HepG2 (cell line): ENCODE measurements at regions not wholly inside any gene's neighbourhood (a gene's known extent, or its start where the extent isn't known, plus 50 kb on each side); places are given as distances from the start of the nearest gene placed in this dataset.

Experiments used
- CBX2 ChIP-seq, 2 experiments: fragments of 200-600 bp in 1 of 2; sonication (generic); formaldehyde crosslinking in 1 of 2; IDR thresholded peaks; 2 replicates each; pipeline versions ENCODE4 v1.7.0 to v1.8.1; 2018 to 2022; ENCODE audit warnings: low read depth in 2 of 2, low read length in 1 of 2, mild to moderate bottlenecking in 1 of 2, missing genetic modification reagents in 1 of 2
- EHMT2 ChIP-seq: fragments of 200-600 bp; sonication (generic); IDR thresholded peaks from 2 replicates; pipeline ENCODE4 v1.7.0; 2017; ENCODE audit warnings: antibody characterized with exemption, low read depth, low read length, borderline replicate concordance
- FOXK1 ChIP-seq: sonication (generic); formaldehyde crosslinking; IDR thresholded peaks from 2 replicates; pipeline ENCODE4 v1.4.0; 2020; ENCODE audit warnings: low read depth, missing genetic modification reagents, borderline replicate concordance
- MXD3 ChIP-seq: IDR thresholded peaks from 2 replicates; pipeline ENCODE4 v1.6.1; 2016; ENCODE audit warnings: mild to moderate bottlenecking, missing biosample characterization, missing genetic modification reagents
- NR1H2 ChIP-seq: sonication (generic); formaldehyde crosslinking; IDR thresholded peaks from 2 replicates; pipeline ENCODE4 v1.8.1; 2022; ENCODE audit warnings: low read depth, missing genetic modification reagents, borderline replicate concordance
- NR2F2 ChIP-seq: IDR thresholded peaks from 2 replicates; pipeline ENCODE4 v1.6.1; 2012; ENCODE audit warnings: low read depth, inconsistent platforms, borderline replicate concordance
- POLR2A ChIP-seq, 2 experiments: IDR thresholded peaks; 2 replicates each; pipeline ENCODE4 v1.6.1; 2011; ENCODE audit warnings: low read depth in 2 of 2, low read length in 2 of 2, mild to moderate bottlenecking in 1 of 2, moderate library complexity in 1 of 2; ENCODE audit not compliant: insufficient read depth in 1 of 2
- SRF ChIP-seq: IDR thresholded peaks from 2 replicates; pipeline ENCODE4 v1.6.1; 2011; ENCODE audit warnings: mild to moderate bottlenecking, low read depth, low read length, moderate library complexity
- USF2 ChIP-seq, 2 experiments: sonication (generic) in 1 of 2; formaldehyde crosslinking in 1 of 2; IDR thresholded peaks; 2 replicates each; pipeline versions ENCODE4 v1.5.1 to v1.6.1; 2011 to 2020; ENCODE audit warnings: borderline replicate concordance in 1 of 2, low read depth in 1 of 2, low read length in 1 of 2, mild to moderate bottlenecking in 1 of 2, missing genetic modification reagents in 1 of 2, moderate library complexity in 1 of 2
- XRCC5 ChIP-seq: fragments of 200-400 bp; formaldehyde crosslinking; optimal IDR thresholded peaks from 2 replicates; pipeline ENCODE3; 2017; ENCODE audit warnings: mild to moderate bottlenecking, low read length
- ZNF121 ChIP-seq: sonication (generic); formaldehyde crosslinking; IDR thresholded peaks from 2 replicates; pipeline ENCODE4 v1.5.0; 2020; ENCODE audit warnings: mild to moderate bottlenecking, missing genetic modification reagents

- TF ChIP-seq NR1H2 (no peak), USF2 (IDR thresholded peaks at IDR 0.05; ENCODE audit: low read depth, low read length) (no peak), USF2 (CRISPR knock-in tag; IDR thresholded peaks at IDR 0.05; ENCODE audit: borderline replicate concordance) (no peak), ZNF121 (no peak), MXD3 (CRISPR knock-in tag) (no peak), POLR2A (IDR thresholded peaks at IDR 0.05; ENCODE audit: insufficient read depth in 1 of 2, low read depth in 2 of 2, low read length in 2 of 2) (no peak), XRCC5 (no peak), CBX2 (IDR thresholded peaks at IDR 0.05; ENCODE audit: low read depth, low read length) (no peak), CBX2 (CRISPR knock-in tag; IDR thresholded peaks at IDR 0.05; ENCODE audit: low read depth) (no peak), FOXK1 (CRISPR knock-in tag) (no peak), EHMT2 (no peak), SRF (no peak), NR2F2 (no peak)
These were observed 56.0 kb upstream of the FZD7 start for GRCh38 chr2:201977651-201978050.
